GM12865 (cell line): ENCODE measurements at regions not wholly inside any gene's neighbourhood (a gene's known extent, or its start where the extent isn't known, plus 50 kb on each side); places are given as distances from the start of the nearest gene placed in this dataset.

Experiments
- DNase-seq: peaks from one replicate; pipeline ENCODE4 v3.0.0; 2010; ENCODE audit warnings: low read depth
- H3K4me3 ChIP-seq: 2 replicates; pipeline ENCODE4 v1.5.1; 2011; ENCODE audit warnings: mild to moderate bottlenecking, low read depth, low read length, control low read depth
- TF ChIP-seq, protein P1 (sequence below): IDR thresholded peaks from 2 replicates; pipeline ENCODE4 v1.5.1; 2011; ENCODE audit warnings: low read length, control low read depth, low read depth, inconsistent platforms; ENCODE audit not compliant: insufficient read depth; ENCODE audit errors: missing control alignments

GRCh38 chr22:49648053-49648452, 179.6 kb downstream of the BRD1 start:
- no peak for DNase-seq
- no peak overlapping the region for H3K4me3 ChIP-seq
- TF ChIP-seq, protein P1, sequence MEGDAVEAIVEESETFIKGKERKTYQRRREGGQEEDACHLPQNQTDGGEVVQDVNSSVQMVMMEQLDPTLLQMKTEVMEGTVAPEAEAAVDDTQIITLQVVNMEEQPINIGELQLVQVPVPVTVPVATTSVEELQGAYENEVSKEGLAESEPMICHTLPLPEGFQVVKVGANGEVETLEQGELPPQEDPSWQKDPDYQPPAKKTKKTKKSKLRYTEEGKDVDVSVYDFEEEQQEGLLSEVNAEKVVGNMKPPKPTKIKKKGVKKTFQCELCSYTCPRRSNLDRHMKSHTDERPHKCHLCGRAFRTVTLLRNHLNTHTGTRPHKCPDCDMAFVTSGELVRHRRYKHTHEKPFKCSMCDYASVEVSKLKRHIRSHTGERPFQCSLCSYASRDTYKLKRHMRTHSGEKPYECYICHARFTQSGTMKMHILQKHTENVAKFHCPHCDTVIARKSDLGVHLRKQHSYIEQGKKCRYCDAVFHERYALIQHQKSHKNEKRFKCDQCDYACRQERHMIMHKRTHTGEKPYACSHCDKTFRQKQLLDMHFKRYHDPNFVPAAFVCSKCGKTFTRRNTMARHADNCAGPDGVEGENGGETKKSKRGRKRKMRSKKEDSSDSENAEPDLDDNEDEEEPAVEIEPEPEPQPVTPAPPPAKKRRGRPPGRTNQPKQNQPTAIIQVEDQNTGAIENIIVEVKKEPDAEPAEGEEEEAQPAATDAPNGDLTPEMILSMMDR, result no peak

- no peak overlapping the region for H3K4me3 ChIP-seq
- DNase-seq, result no peak
- TF ChIP-seq, protein P1, result no peak
Measured at GRCh38 chr22:49647627-49648026, 180.0 kb downstream of the BRD1 start.

- no peak for DNase-seq
Measured at GRCh38 chr22:49646876-49647275, 180.8 kb downstream of the BRD1 start.

DNA sequence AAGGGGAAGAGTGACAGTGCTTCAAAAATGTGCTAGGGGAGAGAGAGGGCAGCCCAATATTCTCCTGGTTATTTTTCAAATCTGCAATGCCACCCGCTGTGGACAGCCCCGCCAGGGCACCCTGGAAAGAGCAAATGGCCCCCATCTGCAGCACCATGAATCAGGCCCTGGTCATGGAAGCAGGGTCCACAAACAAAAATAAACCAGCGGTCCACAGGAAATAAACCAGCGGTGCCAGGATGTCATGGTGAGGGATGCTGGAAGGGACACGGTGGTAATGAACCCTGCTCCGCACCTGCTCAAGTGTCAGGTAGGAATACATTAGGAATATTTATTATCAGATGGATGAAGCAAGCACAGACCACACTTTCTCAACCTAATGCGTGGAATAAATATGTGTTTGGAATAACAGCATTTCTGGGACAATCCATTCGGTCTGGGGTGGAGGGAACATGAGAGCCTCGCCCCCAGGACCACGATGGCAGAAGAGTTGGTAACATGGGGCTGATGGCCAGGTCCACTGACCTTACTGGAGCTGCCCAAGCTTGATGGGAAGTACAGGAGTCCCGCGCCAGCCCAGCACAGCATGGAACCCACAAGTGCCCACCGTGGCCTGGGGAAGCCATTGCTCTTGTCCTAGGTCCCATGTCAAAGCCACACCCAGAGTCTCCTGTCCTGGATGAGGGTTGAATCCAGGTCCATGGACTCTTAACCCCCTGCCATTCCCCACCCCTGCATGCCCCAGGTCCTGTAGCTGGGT, 181.7 kb downstream of the BRD1 start:
- DNase-seq, result no peak
- TF ChIP-seq, protein P1, result no peak
- no peak overlapping the region for H3K4me3 ChIP-seq

More at GRCh38 chr22:49646876-49647275, 180.8 kb downstream of the BRD1 start:
- no peak overlapping the region for H3K4me3 ChIP-seq
- TF ChIP-seq, protein P1, result no peak

DNA sequence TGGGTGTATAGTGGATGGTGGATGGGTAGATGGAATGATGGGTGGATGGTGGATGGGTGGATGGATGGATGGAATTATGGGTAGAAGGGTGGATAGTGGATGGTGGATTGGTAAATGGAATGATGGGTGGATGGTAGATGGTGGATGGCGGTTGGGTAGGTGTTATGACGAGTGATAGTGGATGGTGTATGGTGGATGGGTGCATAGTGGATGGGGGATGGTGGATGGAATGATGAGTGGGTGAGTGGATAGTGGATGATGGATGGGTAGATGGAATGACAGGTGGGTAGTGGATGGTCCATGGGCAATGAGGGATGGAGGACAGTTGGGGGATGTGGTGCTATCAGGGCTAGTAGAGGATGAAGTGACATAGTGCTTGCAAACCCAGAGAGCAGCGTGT, 182.4 kb downstream of the BRD1 start:
- no peak for DNase-seq
- TF ChIP-seq, protein P1, result no peak
- no peak overlapping the region for H3K4me3 ChIP-seq

DNA sequence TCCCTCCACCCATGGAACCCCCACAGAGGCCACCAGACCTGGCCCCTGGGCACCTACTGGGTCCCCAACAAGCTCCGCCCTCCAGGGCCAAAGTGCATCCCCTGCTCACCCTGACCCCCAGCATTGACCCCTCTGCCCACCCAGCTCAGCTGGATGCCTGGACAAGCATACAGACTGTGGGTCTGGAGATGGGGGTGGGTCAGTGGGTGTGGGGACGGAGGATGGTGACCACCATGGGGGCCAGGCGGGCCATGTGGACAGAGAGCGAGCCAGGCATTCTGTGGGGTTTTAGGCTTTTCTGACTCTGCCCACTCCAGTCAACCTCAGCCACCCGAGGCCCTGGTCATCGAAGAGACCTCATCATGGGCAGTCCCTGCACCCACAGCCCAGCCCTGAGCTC, 183.7 kb downstream of the BRD1 start:
- no peak overlapping the region for H3K4me3 ChIP-seq
- DNase-seq, result no peak
- TF ChIP-seq, protein P1, result no peak

DNA sequence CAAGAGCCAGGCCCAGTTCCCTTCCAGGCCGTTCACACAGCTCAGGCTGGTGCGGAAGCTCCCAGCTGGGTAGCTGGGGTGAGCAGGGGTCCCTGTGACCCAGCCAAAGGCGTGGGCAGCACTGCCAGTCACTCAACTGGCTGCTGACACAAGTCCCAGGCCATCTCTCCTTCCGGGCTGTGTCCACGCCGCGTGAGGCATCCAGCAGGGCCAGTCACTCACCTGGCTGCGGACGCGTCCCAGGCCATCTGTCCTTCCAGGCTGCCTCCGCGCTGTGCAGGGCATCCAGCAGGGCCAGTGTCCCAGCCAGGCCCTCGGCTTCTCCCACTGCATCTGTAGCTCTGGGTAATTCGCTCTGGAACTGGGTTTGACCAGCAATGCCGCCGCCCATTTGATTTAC, 184.2 kb downstream of the BRD1 start:
- TF ChIP-seq, protein P1, result no peak
- DNase-seq, result no peak
- no peak overlapping the region for H3K4me3 ChIP-seq
